ENCODE measurements at regions not wholly inside any gene's neighbourhood (a gene's known extent, or its start where the extent isn't known, plus 50 kb on each side); places are given as distances from the start of the nearest gene placed in this dataset.
"Not testable (repeated sequence)": the region's sequence is repeated elsewhere in the genome, so short reads cannot be mapped to it uniquely, and the experiment has no call there.

DNA sequence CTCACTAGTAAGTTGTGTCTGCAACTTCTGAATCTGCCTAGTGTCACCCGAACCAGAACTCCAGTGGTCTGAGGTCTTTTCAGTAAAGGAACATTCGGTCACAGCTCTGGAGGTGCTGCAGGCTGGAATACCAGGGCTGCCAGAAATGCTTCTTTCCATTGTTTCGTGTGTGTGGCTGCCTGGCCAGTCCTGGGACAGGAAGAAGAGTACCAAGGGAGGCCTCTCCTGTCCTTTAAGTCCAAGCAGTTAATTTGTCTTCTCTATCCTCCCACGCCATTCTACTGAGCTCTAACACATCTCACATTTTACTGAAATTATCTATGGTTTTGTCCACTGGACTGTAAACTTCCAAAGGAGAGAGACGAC, 196.0 kb downstream of the LNPK start:
- Histone ChIP-seq H3K9me3 (ENCODE audit: control insufficient read depth, low read length) (no peaks in the 10 kb centered on the region), H3K4me1 (no peaks in the 10 kb centered on the region), H3K79me2 (no peaks in the 10 kb centered on the region)

DNA sequence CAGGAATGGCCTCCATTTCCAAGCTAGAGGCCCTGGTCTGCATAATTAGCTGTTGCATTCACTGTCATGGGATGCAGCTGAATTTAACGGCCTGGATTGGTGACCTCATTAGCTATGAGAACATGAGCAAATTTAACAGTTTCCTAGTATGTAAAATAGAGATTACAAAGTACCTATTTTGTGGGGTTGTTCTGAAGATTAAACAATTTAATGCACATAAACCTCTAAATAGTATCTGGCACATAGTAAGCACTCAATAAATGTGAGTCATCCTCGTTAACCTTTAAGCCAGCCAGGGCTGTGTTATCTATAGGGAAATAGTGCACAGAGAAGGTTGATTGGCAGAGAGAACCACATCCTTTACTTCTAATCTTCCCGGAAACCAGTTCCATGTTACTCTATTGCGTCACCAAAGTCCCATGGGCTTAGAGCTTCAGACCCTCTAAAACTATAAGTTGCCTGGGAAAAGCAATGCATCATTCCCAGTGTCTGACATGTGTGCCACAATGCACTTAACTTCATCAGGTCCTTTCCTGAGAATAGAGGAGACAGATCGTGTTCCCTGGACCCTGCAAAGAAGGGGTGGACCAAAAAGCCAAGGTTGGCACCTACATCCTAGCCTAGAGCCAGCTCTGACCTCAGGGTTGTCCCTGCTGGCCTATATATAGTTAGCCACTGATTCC, 196.5 kb downstream of the LNPK start:
- no peak overlapping the region for H3K4me3 ChIP-seq (ENCODE audit: low read depth, low read length)
- H3K36me3 ChIP-seq (ENCODE audit: control insufficient read depth, insufficient read depth, low read length): no peaks in the 10 kb centered on the region
- no peaks in the 10 kb centered on the region for H3K79me2 ChIP-seq
- no peak overlapping the region for H2AFZ ChIP-seq
- no peak overlapping the region for H3K27ac ChIP-seq
- H3K4me1 ChIP-seq: no peaks in the 10 kb centered on the region
- TF ChIP-seq, protein P1, sequence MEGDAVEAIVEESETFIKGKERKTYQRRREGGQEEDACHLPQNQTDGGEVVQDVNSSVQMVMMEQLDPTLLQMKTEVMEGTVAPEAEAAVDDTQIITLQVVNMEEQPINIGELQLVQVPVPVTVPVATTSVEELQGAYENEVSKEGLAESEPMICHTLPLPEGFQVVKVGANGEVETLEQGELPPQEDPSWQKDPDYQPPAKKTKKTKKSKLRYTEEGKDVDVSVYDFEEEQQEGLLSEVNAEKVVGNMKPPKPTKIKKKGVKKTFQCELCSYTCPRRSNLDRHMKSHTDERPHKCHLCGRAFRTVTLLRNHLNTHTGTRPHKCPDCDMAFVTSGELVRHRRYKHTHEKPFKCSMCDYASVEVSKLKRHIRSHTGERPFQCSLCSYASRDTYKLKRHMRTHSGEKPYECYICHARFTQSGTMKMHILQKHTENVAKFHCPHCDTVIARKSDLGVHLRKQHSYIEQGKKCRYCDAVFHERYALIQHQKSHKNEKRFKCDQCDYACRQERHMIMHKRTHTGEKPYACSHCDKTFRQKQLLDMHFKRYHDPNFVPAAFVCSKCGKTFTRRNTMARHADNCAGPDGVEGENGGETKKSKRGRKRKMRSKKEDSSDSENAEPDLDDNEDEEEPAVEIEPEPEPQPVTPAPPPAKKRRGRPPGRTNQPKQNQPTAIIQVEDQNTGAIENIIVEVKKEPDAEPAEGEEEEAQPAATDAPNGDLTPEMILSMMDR (IDR thresholded peaks at IDR 0.05): no peak
- no peak overlapping the region for H3K4me2 ChIP-seq (ENCODE audit: low read length)
- no peaks in the 10 kb centered on the region for H3K27me3 ChIP-seq (ENCODE audit: control insufficient read depth, insufficient read depth, low read length)
- no peak overlapping the region for H3K9ac ChIP-seq
- H3K9me3 ChIP-seq (ENCODE audit: control insufficient read depth, low read length): no peaks in the 10 kb centered on the region

More for the DNA sequence above, 196.0 kb downstream of the LNPK start:
- no peaks in the 10 kb centered on the region for H3K27me3 ChIP-seq (ENCODE audit: control insufficient read depth, insufficient read depth, low read length)
- no peak overlapping the region for H2AFZ ChIP-seq
- TF ChIP-seq, protein P1 (IDR thresholded peaks at IDR 0.05): no peak
- H3K9ac ChIP-seq: no peak overlapping the region
- H3K4me2 ChIP-seq (ENCODE audit: low read length): no peak overlapping the region
- no peak overlapping the region for H3K4me3 ChIP-seq (ENCODE audit: low read depth, low read length)
- no peak overlapping the region for H3K27ac ChIP-seq
- no peaks in the 10 kb centered on the region for H3K36me3 ChIP-seq (ENCODE audit: control insufficient read depth, insufficient read depth, low read length)

DNA sequence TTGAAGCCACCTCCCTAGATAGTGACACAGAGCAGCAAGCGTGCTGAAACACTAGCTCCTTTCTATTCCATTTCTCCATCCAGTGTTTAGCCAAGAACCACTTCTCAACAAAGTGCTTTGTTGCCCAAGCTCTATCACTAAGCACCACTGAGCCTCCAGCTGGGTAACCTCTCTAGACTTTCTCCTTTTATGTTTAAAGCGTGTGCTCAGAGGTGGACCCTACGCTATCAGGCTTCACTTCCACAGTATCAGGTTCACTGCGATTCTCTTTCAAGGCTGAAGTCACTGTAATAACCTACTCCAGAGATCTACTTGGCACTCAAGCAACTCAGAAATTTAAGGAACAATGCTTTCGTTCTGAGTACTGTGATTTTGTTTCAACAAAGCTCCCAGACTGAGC, 197.9 kb downstream of the LNPK start:
- TF ChIP-seq, protein P1 (IDR thresholded peaks at IDR 0.05): no peak
- H3K9me3 ChIP-seq (ENCODE audit: control insufficient read depth, low read length): no peaks in the 10 kb centered on the region
- no peak overlapping the region for H3K4me2 ChIP-seq (ENCODE audit: low read length)
- H3K4me1 ChIP-seq: no peaks in the 10 kb centered on the region
- no peak overlapping the region for H2AFZ ChIP-seq
- H3K27ac ChIP-seq: no peak overlapping the region
- H3K79me2 ChIP-seq: no peaks in the 10 kb centered on the region
- H3K4me3 ChIP-seq (ENCODE audit: low read depth, low read length): no peak overlapping the region
- H3K9ac ChIP-seq: no peak overlapping the region
- no peaks in the 10 kb centered on the region for H3K36me3 ChIP-seq (ENCODE audit: control insufficient read depth, insufficient read depth, low read length)
- H3K27me3 ChIP-seq (ENCODE audit: control insufficient read depth, insufficient read depth, low read length): no peaks in the 10 kb centered on the region

DNA sequence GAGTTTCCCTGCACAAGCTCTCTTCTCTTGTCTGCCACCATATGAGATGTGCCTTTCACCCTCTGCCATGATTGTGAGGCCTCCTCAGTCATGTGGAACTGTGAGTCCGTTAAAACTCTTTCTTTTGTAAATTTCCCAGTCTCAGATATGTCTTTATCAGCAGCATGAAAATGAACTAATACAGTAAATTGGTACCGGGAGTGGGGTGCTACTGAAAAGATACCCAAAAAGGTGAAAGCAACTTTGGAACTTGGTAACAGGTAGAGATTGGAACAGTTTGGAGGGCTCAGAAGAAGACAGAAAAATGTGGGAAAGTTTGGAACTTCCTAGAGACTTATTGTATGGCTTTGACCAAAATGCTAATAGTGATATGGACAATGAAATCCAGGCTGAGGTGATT, 205.6 kb downstream of the LNPK start:
- not testable (repeated sequence) for H3K36me3 ChIP-seq (ENCODE audit: control insufficient read depth, insufficient read depth, low read length); H3K4me1 ChIP-seq; H3K9ac ChIP-seq; H3K9me3 ChIP-seq (ENCODE audit: control insufficient read depth, low read length); H3K4me3 ChIP-seq (ENCODE audit: low read depth, low read length); H3K79me2 ChIP-seq; H3K4me2 ChIP-seq (ENCODE audit: low read length); H2AFZ ChIP-seq; H3K27ac ChIP-seq; H3K27me3 ChIP-seq (ENCODE audit: control insufficient read depth, insufficient read depth, low read length)

DNA sequence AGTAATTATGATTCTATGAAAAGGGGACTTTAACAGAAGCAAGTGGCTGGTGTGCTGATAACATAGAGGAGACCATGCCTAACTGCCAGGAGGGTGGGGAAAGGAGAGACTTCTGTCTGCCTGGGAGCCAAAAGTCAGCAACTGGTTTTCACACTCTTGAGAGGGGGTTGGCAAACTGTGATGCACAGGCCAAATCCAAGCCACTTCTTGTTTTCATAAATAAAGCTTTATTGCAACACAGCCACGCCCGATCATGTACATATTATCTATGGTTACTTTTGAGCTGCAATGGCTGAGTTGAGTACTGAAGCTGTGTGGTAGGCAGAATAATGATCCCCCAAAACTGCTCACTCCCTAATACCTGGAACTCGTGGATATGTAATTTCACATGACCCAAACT, 208.4 kb downstream of the LNPK start:
- no peaks in the 10 kb centered on the region for H3K9me3 ChIP-seq (ENCODE audit: control insufficient read depth, low read length)
- H3K4me1 ChIP-seq: no peaks in the 10 kb centered on the region
- TF ChIP-seq, protein P1 (IDR thresholded peaks at IDR 0.05): no peak
- H3K36me3 ChIP-seq (ENCODE audit: control insufficient read depth, insufficient read depth, low read length): no peaks in the 10 kb centered on the region
- H3K27ac ChIP-seq: no peak overlapping the region
- H3K27me3 ChIP-seq (ENCODE audit: control insufficient read depth, insufficient read depth, low read length): no peaks in the 10 kb centered on the region
- no peak overlapping the region for H3K9ac ChIP-seq
- no peak overlapping the region for H3K4me2 ChIP-seq (ENCODE audit: low read length)
- H3K79me2 ChIP-seq: no peaks in the 10 kb centered on the region
- H2AFZ ChIP-seq: no peak overlapping the region
- H3K4me3 ChIP-seq (ENCODE audit: low read depth, low read length): no peak overlapping the region

Data from parathyroid adenoma (tissue), 2 donors.